Thymus (tissue), 11 donors: ENCODE measurements at regions not wholly inside any gene's neighbourhood (a gene's known extent, or its start where the extent isn't known, plus 50 kb on each side); places are given as distances from the start of the nearest gene placed in this dataset.

Source experiments
- DNase-seq, 9 donors: peaks; one replicate each; pipeline ENCODE4 v3.0.0-alpha.2; 2013; ENCODE audit warnings: low spot score in 9 of 9, low read depth in 6 of 9, missing footprints in 1 of 9
- H3K27ac ChIP-seq, 2 donors: one replicate each; pipeline ENCODE4 v1.5.1; 2013; ENCODE audit warnings: control low read depth in 1 of 2, low read depth in 1 of 2, low read length in 1 of 2, mild to moderate bottlenecking in 1 of 2, moderate library complexity in 1 of 2
- H3K27me3 ChIP-seq, 2 donors: one replicate each; pipeline ENCODE4 v1.5.1; 2013; ENCODE audit warnings: low read length in 1 of 2; ENCODE audit not compliant: control insufficient read depth in 2 of 2, insufficient read depth in 1 of 2
- H3K36me3 ChIP-seq, 2 donors: one replicate each; pipeline ENCODE4 v1.5.1; 2013; ENCODE audit warnings: low read length in 1 of 2, mild to moderate bottlenecking in 1 of 2, moderate library complexity in 1 of 2; ENCODE audit not compliant: control insufficient read depth in 2 of 2, insufficient read depth in 2 of 2
- H3K4me1 ChIP-seq, 2 donors: one replicate each; pipeline ENCODE4 v1.5.1; 2013; ENCODE audit warnings: low read length in 2 of 2; ENCODE audit not compliant: control insufficient read depth in 2 of 2, insufficient read depth in 2 of 2
- H3K4me3 ChIP-seq, 2 donors: one replicate each; pipeline ENCODE4 v1.5.1; 2013; ENCODE audit warnings: low read length in 2 of 2, control low read depth in 1 of 2, mild to moderate bottlenecking in 1 of 2
- H3K9me3 ChIP-seq, 2 donors: one replicate each; pipeline ENCODE4 v1.5.1; 2013; ENCODE audit warnings: low read length in 1 of 2, mild to moderate bottlenecking in 1 of 2; ENCODE audit not compliant: control insufficient read depth in 2 of 2, insufficient read depth in 1 of 2
- WGBS: extraction: QIAGEN DNeasy Blood & Tissue Kit; methylation state at CpG from one replicate; pipeline ENCODE4 v1.1.7; 2013; 5-methylcytosine and 5-hydroxymethylcytosine counted together
- donor health status: healthy.

DNA sequence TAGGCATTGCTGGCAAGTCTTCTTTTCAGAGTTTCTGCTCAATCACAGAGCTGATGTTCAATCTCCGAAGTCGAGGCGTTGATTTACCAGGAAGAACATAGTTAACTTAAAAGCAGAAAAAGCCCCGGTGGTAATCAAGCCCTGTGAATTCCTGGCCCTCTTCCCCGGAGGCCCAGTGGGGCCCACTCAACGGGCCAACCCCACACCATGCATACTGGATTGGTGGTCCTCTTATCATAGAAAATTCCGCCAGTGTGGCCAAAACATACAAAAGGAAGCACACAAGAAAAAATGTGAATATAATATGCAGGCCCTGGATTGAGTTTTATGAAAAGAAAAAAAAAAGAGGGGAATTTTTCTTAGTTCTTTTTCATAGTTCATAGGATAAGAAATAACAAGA, 873.0 kb upstream of the NR2F2 start:
- Histone ChIP-seq H3K27me3 (no peaks in the 10 kb centered on the region), H3K36me3 (no peaks in the 10 kb centered on the region), H3K4me3 (no peak overlapping the region), H3K27ac (no peak overlapping the region), H3K4me1 (no peaks in the 10 kb centered on the region), H3K9me3 (no peaks in the 10 kb centered on the region)
- no peak for DNase-seq
- WGBS = 81% methylated on average over 7 of the region's 7 CpGs

DNA sequence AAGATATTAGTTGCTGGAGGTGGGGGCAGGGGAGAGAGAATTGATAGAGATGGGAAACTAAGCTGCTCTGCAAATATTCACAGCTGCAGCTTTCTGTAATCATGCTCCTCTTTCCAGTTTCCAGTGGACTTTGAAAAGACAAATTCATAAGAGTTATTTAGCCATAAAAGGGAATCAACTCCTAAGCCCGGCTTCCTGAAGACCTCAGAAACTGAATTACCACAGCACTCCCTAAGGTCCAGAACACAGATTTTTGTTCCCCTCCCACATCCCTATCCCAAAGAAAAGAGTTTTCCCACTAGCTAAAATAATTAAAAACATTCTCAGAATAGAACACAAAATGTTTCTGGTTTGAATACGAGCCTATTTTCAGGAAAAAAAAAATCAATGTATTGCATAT, 871.8 kb upstream of the NR2F2 start:
- DNase-seq = no peak
- Histone ChIP-seq H3K4me1 (no peaks in the 10 kb centered on the region), H3K4me3 (no peak overlapping the region), H3K36me3 (no peaks in the 10 kb centered on the region), H3K9me3 (no peaks in the 10 kb centered on the region), H3K27ac (no peak overlapping the region), H3K27me3 (no peaks in the 10 kb centered on the region)
- WGBS = 79% methylated on average over 2 of the region's 2 CpGs

DNA sequence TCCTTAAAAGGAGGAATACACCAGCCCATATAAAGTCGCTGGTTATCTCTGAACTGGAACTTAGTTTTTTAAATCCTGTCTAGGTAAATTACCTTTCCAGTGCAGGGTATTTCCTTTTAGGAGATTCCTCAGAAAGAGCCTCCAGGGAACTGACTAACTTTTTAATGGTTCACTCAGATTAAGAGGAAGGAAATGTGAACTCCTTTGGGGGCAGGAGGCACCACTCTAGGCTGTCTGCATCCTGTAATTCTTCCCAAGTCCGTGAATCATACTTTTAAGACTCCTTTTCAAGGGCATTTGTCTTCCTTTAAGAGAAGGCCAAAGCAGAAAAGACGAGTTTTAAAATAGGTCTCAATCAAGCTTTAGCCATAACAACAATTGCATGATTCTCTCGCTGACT, 871.2 kb upstream of the NR2F2 start:
- no peak for DNase-seq
- 21% methylated on average over 4 of the region's 4 CpGs for WGBS
- Histone ChIP-seq H3K36me3 (no peaks in the 10 kb centered on the region), H3K27me3 (no peaks in the 10 kb centered on the region), H3K27ac (no peak overlapping the region), H3K4me1 (no peaks in the 10 kb centered on the region), H3K4me3 (no peak overlapping the region), H3K9me3 (no peaks in the 10 kb centered on the region)

DNA sequence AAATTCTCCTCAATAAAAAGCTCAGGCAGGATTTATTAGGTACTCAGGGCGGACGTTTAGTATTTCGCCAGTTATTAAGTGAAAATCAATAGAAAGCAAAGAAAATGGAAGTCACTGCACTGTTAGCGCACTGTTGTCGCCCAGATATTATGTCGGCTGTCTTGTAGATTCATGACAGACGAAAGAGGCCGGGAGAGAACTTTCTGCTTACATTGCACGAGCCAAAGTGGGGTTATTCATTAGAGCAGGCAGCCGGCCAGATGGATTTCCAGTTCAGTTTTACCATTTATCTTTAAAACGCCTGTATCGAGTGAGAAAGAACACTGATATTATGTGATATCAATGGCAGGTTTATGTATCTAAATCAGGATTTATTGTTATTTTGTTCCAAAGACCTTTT, 866.0 kb upstream of the NR2F2 start:
- H3K4me1 ChIP-seq = no peaks in the 10 kb centered on the region
- H3K36me3 ChIP-seq = no peaks in the 10 kb centered on the region
- WGBS = 93% methylated on average over 12 of the region's 12 CpGs
- no peak overlapping the region for H3K4me3 ChIP-seq
- no peak for DNase-seq
- H3K27ac ChIP-seq = no peak overlapping the region
- H3K9me3 ChIP-seq = peaks cover 0 to 4% of the 10 kb centered on the region in 2 donors
- H3K27me3 ChIP-seq = no peaks in the 10 kb centered on the region

DNA sequence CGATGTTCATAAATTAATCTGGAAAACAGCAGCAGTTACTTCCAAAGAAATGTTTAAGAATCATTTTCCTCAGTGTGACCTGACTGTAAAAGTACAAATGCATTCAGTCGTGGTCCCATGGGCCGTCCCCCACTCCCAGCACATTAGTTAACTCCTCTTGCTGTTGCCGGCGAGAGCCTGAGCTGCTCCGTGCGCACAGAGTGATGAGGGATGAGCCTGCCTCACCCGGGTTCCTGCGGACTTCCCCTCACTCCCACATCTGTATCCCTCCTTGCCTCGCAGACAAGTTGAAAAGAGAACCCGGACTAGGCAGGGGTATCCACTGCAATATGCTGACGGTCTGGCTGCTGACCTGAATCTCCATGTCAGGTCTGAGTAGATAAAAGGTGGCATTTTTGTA, 861.7 kb upstream of the NR2F2 start:
- H3K9me3 ChIP-seq = peaks cover 0 to 4% of the 10 kb centered on the region in 2 donors
- H3K4me3 ChIP-seq = no peak overlapping the region
- H3K4me1 ChIP-seq = no peaks in the 10 kb centered on the region
- 83% methylated on average over 12 of the region's 12 CpGs for WGBS
- H3K27me3 ChIP-seq = no peaks in the 10 kb centered on the region
- no peak overlapping the region for H3K27ac ChIP-seq
- DNase-seq = no peak
- no peaks in the 10 kb centered on the region for H3K36me3 ChIP-seq

DNA sequence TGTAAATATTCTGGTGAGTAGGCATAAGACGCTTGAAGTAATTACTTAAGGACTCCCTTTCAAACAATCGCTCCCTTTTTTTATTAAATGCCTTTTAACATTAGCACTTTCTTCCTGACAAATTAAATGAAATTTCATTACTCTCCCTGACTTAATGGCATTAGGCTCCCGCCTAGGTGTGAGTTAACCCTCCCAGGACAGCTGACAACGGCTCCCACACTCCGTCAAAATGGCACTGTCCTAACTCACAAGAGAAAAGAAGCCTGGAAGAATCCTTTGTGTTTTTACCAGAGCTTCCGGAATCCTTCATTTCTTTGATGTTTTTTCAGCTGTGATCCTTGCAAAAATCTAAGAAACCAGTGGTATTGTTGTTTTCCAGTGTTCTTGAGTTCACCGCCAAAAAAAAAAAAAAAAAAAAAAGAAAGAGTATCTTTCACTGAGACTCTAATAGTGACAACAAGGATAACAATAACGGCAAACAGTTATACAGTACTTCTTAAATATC, 861.0 kb upstream of the NR2F2 start:
- WGBS = 68% methylated on average over 8 of the region's 8 CpGs
- H3K27me3 ChIP-seq = no peaks in the 10 kb centered on the region
- no peak for DNase-seq
- no peaks in the 10 kb centered on the region for H3K36me3 ChIP-seq
- no peak overlapping the region for H3K4me3 ChIP-seq
- H3K4me1 ChIP-seq = no peaks in the 10 kb centered on the region
- H3K27ac ChIP-seq = no peak overlapping the region
- H3K9me3 ChIP-seq = peaks cover 0 to 4% of the 10 kb centered on the region in 2 donors

DNA sequence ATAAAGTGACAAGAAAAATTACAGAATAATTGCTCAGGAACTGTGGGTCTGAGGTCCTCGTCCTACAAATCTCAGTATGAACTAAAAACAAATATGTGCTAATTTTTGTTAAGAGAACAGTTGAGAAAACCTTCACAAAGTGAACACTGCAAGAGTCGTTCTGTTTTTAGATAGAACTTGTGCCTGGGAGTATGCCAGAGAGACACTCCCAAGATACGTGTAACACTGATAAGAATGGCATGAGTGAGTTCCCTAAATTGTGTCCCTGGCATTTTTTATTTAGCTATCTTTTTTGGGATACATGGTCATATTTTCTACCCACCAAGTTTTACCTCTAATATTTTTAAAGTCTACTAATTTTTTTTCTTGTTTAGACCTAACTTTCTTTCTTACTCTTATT, 860.0 kb upstream of the NR2F2 start:
- H3K9me3 ChIP-seq = peaks cover 0 to 4% of the 10 kb centered on the region in 2 donors
- H3K4me3 ChIP-seq = no peak overlapping the region
- H3K4me1 ChIP-seq = no peaks in the 10 kb centered on the region
- WGBS = 86% methylated on average over 3 of the region's 3 CpGs
- H3K27me3 ChIP-seq = no peaks in the 10 kb centered on the region
- no peaks in the 10 kb centered on the region for H3K36me3 ChIP-seq
- DNase-seq = no peak
- H3K27ac ChIP-seq = no peak overlapping the region

DNA sequence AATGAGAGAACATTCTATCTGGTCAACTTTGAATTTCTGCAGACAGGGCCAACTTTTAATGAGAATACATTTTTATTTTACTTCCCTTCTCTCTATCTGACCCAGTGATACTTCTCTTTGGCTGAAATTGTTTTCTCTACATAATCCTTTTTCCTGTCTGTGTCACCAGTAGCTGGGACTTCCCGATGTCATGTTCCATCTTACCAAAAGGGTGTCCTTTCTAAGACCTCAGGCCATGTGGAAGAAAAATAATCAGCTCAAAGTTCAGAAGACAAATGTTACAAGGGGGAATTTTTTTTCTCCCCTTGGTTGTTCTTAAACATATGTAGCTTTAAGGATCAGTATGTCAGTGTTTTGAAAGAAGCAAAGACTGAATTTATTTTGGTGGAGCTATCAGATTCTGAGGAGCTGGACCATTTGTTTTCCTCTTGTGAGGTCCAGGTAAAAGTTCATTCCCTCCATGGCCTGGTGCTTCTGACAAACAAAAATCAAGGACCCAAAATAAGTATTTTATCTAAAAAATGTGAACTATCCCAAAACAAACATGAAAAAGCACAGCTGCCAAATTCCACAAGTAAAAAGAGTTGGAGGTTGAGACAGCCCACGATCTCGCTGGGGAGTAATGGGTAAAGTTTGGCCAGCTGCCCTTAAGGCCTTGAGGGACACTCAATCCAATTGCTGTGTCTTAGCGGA, 859.4 kb upstream of the NR2F2 start:
- Histone ChIP-seq H3K27me3 (no peaks in the 10 kb centered on the region), H3K27ac (peak overlapping the region in 1 of 2 donors; percentile 5), H3K36me3 (no peaks in the 10 kb centered on the region), H3K4me3 (no peak overlapping the region), H3K4me1 (no peaks in the 10 kb centered on the region), H3K9me3 (peaks cover 0 to 4% of the 10 kb centered on the region in 2 donors)
- DNase-seq = no peak
- WGBS = 88% methylated on average over 4 of the region's 4 CpGs

DNA sequence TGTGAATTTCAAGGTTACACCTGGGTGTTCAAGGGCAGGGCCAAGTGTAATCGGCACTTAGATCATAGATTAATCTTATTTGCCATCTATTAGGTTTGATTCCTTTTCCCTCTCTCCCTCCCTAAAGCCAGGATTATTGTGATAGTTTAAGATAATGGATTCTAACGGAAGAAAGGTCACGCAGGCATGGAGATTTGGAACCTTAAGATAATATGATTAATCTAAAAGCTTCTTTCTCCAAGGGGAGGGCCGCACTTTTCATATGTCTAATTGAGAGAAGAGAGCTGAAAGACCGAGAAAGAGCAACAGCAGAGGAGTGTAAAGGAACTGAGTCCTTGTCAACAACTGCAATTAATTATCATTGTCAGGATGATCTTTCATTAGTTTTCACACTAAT, 858.8 kb upstream of the NR2F2 start:
- Histone ChIP-seq H3K4me1 (no peaks in the 10 kb centered on the region), H3K9me3 (peaks cover 0 to 4% of the 10 kb centered on the region in 2 donors), H3K4me3 (no peak overlapping the region), H3K27me3 (no peaks in the 10 kb centered on the region), H3K36me3 (no peaks in the 10 kb centered on the region), H3K27ac (no peak overlapping the region)
- 93% methylated on average over 5 of the region's 5 CpGs for WGBS
- DNase-seq = no peak
